ENCODE measurements at regions not wholly inside any gene's neighbourhood (a gene's known extent, or its start where the extent isn't known, plus 50 kb on each side); places are given as distances from the start of the nearest gene placed in this dataset.

DNA sequence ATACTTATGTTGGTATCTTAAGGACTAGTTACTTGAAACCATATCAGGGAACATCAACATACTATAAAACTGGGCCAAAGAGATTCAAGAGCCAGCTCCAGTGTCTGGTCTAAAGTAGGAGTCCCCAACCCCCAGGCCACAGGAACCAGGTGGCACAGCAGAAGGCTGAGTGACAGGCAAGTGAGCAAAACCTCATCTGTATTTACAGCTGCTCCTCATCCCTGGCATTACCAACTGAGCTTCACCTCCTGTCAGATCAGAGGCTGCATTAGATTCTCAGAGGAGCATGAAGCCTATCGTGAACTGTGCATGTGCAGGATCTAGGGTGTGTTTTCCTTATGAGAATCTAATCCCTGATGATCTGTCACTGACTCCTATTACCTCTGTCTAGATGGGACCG, 581.6 kb upstream of the CDH9 start:
- TF ChIP-seq, protein P1, sequence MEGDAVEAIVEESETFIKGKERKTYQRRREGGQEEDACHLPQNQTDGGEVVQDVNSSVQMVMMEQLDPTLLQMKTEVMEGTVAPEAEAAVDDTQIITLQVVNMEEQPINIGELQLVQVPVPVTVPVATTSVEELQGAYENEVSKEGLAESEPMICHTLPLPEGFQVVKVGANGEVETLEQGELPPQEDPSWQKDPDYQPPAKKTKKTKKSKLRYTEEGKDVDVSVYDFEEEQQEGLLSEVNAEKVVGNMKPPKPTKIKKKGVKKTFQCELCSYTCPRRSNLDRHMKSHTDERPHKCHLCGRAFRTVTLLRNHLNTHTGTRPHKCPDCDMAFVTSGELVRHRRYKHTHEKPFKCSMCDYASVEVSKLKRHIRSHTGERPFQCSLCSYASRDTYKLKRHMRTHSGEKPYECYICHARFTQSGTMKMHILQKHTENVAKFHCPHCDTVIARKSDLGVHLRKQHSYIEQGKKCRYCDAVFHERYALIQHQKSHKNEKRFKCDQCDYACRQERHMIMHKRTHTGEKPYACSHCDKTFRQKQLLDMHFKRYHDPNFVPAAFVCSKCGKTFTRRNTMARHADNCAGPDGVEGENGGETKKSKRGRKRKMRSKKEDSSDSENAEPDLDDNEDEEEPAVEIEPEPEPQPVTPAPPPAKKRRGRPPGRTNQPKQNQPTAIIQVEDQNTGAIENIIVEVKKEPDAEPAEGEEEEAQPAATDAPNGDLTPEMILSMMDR (IDR thresholded peaks at IDR 0.05; ENCODE audit: borderline replicate concordance, extremely low read depth, low read length, poor library complexity, severe bottlenecking) = no peak
- TF ChIP-seq EZH2 (IDR thresholded peaks at IDR 0.05; ENCODE audit: borderline replicate concordance, low read depth, low read length, severe bottlenecking) = no peak

Data from DND-41 (cell line).